ENCODE measurements at regions not wholly inside any gene's neighbourhood (a gene's known extent, or its start where the extent isn't known, plus 50 kb on each side); places are given as distances from the start of the nearest gene placed in this dataset.

DNA sequence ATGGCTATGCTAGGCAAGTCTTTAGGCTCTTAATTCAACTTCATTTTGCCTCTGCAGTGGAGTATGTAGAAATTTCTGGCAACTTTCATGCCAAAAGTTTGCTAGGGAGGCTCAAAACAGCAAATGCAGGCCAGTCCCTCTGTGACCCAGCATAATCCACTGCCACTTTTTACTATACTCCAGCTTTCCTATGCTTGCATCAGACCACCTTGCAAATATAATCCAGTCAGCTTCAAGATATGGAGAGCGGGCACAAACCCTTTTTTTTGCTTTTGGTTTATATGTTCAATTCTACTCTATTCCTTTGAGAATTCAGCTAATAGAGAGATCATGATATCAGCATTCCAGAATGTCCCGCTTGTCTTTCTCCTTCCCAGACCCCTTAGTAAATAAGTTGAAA lies 192.0 kb upstream of the PABPC4L start:
- TF ChIP-seq, protein P1, sequence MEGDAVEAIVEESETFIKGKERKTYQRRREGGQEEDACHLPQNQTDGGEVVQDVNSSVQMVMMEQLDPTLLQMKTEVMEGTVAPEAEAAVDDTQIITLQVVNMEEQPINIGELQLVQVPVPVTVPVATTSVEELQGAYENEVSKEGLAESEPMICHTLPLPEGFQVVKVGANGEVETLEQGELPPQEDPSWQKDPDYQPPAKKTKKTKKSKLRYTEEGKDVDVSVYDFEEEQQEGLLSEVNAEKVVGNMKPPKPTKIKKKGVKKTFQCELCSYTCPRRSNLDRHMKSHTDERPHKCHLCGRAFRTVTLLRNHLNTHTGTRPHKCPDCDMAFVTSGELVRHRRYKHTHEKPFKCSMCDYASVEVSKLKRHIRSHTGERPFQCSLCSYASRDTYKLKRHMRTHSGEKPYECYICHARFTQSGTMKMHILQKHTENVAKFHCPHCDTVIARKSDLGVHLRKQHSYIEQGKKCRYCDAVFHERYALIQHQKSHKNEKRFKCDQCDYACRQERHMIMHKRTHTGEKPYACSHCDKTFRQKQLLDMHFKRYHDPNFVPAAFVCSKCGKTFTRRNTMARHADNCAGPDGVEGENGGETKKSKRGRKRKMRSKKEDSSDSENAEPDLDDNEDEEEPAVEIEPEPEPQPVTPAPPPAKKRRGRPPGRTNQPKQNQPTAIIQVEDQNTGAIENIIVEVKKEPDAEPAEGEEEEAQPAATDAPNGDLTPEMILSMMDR (IDR thresholded peaks at IDR 0.05), result no peak
- no peak for TF ChIP-seq POLR2A (IDR thresholded peaks at IDR 0.05)
- TF ChIP-seq EP300 (IDR thresholded peaks at IDR 0.05), result no peak
- TF ChIP-seq POLR2AphosphoS5 (IDR thresholded peaks at IDR 0.05), result no peak
